Chondrocyte (in vitro differentiated cells): ENCODE measurements at regions not wholly inside any gene's neighbourhood (a gene's known extent, or its start where the extent isn't known, plus 50 kb on each side); places are given as distances from the start of the nearest gene placed in this dataset.

Experiments used
- DNase-seq: peaks from one replicate; pipeline ENCODE4 v3.0.0; 2021; ENCODE audit warnings: mixed read lengths, low spot score
- H3K27ac Mint-ChIP-seq: one replicate; pipeline ENCODE4 v1.8.0; 2021; ENCODE audit warnings: mild to moderate bottlenecking, moderate library complexity, mixed read lengths; ENCODE audit not compliant: unreplicated experiment
- H3K27me3 Mint-ChIP-seq: 2 replicates; pipeline ENCODE4 v1.8.0; 2021; ENCODE audit warnings: low read depth, mixed read lengths
- H3K36me3 Mint-ChIP-seq: 2 replicates; pipeline ENCODE4 v1.8.0; 2021; ENCODE audit warnings: low read depth, mixed read lengths
- H3K4me1 Mint-ChIP-seq: 2 replicates; pipeline ENCODE4 v1.8.0; 2021; ENCODE audit warnings: low read depth, mild to moderate bottlenecking, mixed read lengths
- H3K4me3 Mint-ChIP-seq: one replicate; pipeline ENCODE4 v1.8.0; 2021; ENCODE audit warnings: mild to moderate bottlenecking, moderate library complexity, mixed read lengths; ENCODE audit not compliant: unreplicated experiment
- H3K9me3 Mint-ChIP-seq: 2 replicates; pipeline ENCODE4 v1.8.0; 2021; ENCODE audit warnings: low read depth, mixed read lengths
- CTCF ChIP-seq: fragments of 200-600 bp; sonication (generic); IDR thresholded peaks from 2 replicates; pipeline ENCODE4 v1.5.0; 2021; ENCODE audit warnings: antibody characterized with exemption, mild to moderate bottlenecking, moderate library complexity

DNA sequence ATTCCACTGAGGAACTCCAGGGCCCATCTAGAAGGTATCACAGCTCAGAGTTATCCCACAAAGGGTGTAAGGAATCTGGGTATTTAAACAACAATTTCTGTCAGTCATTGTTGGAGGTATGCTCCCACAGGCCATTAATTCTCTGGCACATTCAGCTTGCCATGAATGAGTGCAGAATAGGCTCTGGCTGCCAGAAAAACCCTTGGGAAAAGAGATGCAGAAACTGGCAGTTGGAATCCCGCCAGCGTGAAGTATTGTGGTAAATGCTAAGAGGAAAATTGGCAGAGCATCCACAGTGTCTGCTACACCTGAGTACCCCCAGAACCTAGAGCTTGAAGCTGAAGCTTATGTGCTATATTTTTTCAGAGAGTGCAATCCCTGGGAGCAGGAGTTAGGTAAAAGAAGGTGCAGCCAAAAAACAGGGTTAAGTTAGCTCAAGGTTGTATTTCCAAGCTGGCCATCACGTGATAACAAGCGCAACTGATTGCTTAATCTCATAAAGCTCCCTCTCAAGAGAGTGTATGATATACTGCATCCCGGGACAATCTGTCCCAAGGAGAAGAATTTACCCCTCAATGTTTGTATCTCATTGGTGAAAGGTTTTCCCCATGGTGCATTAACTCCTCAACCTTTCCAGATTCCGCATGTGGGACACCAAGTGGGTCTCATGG is 94.2 kb upstream of the ACP3 start:
- Mint-ChIP-seq H3K27ac (no peak overlapping the region), H3K9me3 (no peaks in the 10 kb centered on the region), H3K4me1 (no peaks in the 10 kb centered on the region), H3K36me3 (no peaks in the 10 kb centered on the region), H3K27me3 (peaks cover 26% of the 10 kb centered on the region), H3K4me3 (no peak overlapping the region)
- no peak for TF ChIP-seq CTCF
- no peak for DNase-seq

DNA sequence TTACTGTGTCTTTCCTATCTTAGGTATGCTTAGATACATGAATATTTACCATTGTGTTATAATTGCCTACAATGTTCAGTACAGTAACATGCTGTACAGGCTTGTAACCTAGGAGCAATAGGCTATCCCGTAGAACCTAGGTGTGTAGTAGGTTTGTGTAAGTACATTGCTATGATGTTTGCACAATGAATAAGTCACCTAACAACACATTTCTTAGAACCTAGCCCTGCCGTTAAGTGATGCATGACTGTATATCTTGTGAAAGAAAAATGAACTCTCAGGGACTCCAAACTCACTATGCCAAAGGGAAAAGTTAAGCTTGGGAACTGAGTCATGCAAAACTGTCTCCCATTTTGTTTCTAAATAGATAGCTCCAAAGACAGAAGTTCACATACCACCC is 91.5 kb upstream of the ACP3 start:
- Mint-ChIP-seq H3K36me3 (no peaks in the 10 kb centered on the region), H3K27me3 (peaks cover 11% of the 10 kb centered on the region), H3K27ac (no peak overlapping the region)

GRCh38 chr3:132228923-132229322 is 88.3 kb upstream of the ACP3 start:
- H3K27me3 Mint-ChIP-seq = peaks cover 8% of the 10 kb centered on the region
- H3K9me3 Mint-ChIP-seq = no peaks in the 10 kb centered on the region
- no peak overlapping the region for H3K27ac Mint-ChIP-seq
- peaks cover 8% of the 10 kb centered on the region for H3K4me1 Mint-ChIP-seq
- TF ChIP-seq CTCF = no peak
- no peaks in the 10 kb centered on the region for H3K36me3 Mint-ChIP-seq
- no peak for DNase-seq
- no peak overlapping the region for H3K4me3 Mint-ChIP-seq

More for the DNA sequence above, 91.5 kb upstream of the ACP3 start:
- H3K4me1 Mint-ChIP-seq = no peaks in the 10 kb centered on the region
- no peaks in the 10 kb centered on the region for H3K9me3 Mint-ChIP-seq
- no peak for TF ChIP-seq CTCF
- DNase-seq = no peak
- H3K4me3 Mint-ChIP-seq = no peak overlapping the region

GRCh38 chr3:132229641-132230040 is 87.6 kb upstream of the ACP3 start:
- H3K27ac Mint-ChIP-seq = no peak overlapping the region
- peaks cover 11% of the 10 kb centered on the region for H3K27me3 Mint-ChIP-seq
- no peak for DNase-seq
- H3K9me3 Mint-ChIP-seq = no peaks in the 10 kb centered on the region
- H3K36me3 Mint-ChIP-seq = no peaks in the 10 kb centered on the region
- H3K4me3 Mint-ChIP-seq = no peak overlapping the region
- TF ChIP-seq CTCF = no peak
- peaks cover 8% of the 10 kb centered on the region for H3K4me1 Mint-ChIP-seq

GRCh38 chr3:132230156-132231000 is 86.8 kb upstream of the ACP3 start:
- no peak for TF ChIP-seq CTCF
- Mint-ChIP-seq H3K36me3 (no peaks in the 10 kb centered on the region), H3K4me1 (peaks cover 8% of the 10 kb centered on the region), H3K4me3 (no peak overlapping the region), H3K9me3 (no peaks in the 10 kb centered on the region), H3K27me3 (peaks cover 12% of the 10 kb centered on the region), H3K27ac (no peak overlapping the region)
- no peak for DNase-seq
